ENCODE measurements at regions not wholly inside any gene's neighbourhood (a gene's known extent, or its start where the extent isn't known, plus 50 kb on each side); places are given as distances from the start of the nearest gene placed in this dataset.

DNA sequence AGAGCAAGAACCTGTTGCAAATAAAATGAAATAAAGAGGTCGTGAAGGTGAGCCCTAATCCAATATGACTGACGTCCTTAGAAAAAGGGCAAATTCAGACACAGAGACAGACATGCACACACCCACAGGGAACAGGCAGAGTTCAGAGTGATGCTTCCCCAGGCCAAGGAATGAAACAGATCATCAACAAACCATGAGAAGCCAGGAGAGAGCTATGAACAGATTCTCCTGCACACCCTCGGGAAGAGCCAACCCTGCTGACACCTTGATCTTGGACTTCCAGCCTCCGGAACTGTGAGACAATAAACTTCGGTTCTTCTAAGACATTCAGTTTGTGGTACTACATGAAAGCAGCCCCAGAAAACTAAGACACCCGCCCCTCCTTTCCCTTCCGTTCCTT lies 290.4 kb upstream of the KLF6 start:
- TF ChIP-seq, protein P1, sequence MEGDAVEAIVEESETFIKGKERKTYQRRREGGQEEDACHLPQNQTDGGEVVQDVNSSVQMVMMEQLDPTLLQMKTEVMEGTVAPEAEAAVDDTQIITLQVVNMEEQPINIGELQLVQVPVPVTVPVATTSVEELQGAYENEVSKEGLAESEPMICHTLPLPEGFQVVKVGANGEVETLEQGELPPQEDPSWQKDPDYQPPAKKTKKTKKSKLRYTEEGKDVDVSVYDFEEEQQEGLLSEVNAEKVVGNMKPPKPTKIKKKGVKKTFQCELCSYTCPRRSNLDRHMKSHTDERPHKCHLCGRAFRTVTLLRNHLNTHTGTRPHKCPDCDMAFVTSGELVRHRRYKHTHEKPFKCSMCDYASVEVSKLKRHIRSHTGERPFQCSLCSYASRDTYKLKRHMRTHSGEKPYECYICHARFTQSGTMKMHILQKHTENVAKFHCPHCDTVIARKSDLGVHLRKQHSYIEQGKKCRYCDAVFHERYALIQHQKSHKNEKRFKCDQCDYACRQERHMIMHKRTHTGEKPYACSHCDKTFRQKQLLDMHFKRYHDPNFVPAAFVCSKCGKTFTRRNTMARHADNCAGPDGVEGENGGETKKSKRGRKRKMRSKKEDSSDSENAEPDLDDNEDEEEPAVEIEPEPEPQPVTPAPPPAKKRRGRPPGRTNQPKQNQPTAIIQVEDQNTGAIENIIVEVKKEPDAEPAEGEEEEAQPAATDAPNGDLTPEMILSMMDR (IDR thresholded peaks at IDR 0.05) = no peak
- TF ChIP-seq EP300 (IDR thresholded peaks at IDR 0.05) (no peak), POLR2A (IDR thresholded peaks at IDR 0.05) (no peak), POLR2AphosphoS5 (IDR thresholded peaks at IDR 0.05) (no peak)

Data from sigmoid colon (tissue), 4 donors.